Tibial artery (tissue), 4 donors: ENCODE measurements at regions not wholly inside any gene's neighbourhood (a gene's known extent, or its start where the extent isn't known, plus 50 kb on each side); places are given as distances from the start of the nearest gene placed in this dataset.

Experiments used
- DNase-seq, 2 donors: peaks; one replicate each; pipeline ENCODE4 v3.0.0-alpha.2; 2019
- H3K27ac ChIP-seq, 2 donors: fragments of 200-600 bp; sonication (generic) in 1 of 2; 1 replicate in 1 of 2; 2 replicates in 1 of 2; pipeline ENCODE4 v1.5.1; 2018 to 2019; ENCODE audit warnings: mild to moderate bottlenecking in 1 of 2
- H3K27me3 ChIP-seq, 2 donors: fragments of 200-600 bp; sonication (generic) in 1 of 2; one replicate each; pipeline versions ENCODE4 v1.5.1 to v1.6.0; 2016 to 2019
- H3K36me3 ChIP-seq, 3 donors: fragments of 200-600 bp; sonication (generic) in 2 of 3; one replicate each; pipeline ENCODE4 v1.5.1; 2016 to 2019; ENCODE audit warnings: mild to moderate bottlenecking in 2 of 3
- H3K4me1 ChIP-seq, 4 donors: fragments of 200-600 bp; sonication (generic) in 2 of 4; 1 replicate in 3 of 4; 2 replicates in 1 of 4; pipeline ENCODE4 v1.5.1; 2016 to 2019
- H3K4me3 ChIP-seq, 2 donors: fragments of 200-600 bp; sonication (generic) in 1 of 2; 1 replicate in 1 of 2; 2 replicates in 1 of 2; pipeline ENCODE4 v1.5.1; 2018 to 2019; ENCODE audit warnings: mild to moderate bottlenecking in 2 of 2
- H3K9me3 ChIP-seq, 3 donors: fragments of 200-600 bp; sonication (generic) in 1 of 3; one replicate each; pipeline ENCODE4 v1.5.1; 2016 to 2019
- intact Hi-C: fragments of 100-400 bp; cut with DNase I; formaldehyde crosslinking; loops from one replicate; pipeline ENCODE4 v1.15.0; 2023; ENCODE audit warnings: low total_unique reads
- TF ChIP-seq, protein P1 (sequence below), 2 experiments: fragments of 200-600 bp in 1 of 2; fragments of 450-650 bp in 1 of 2; IDR thresholded peaks; one replicate each; pipeline ENCODE4 v1.5.1; 2017 to 2019; ENCODE audit warnings: antibody characterized with exemption in 2 of 2, mild to moderate bottlenecking in 1 of 2, moderate library complexity in 1 of 2

DNA sequence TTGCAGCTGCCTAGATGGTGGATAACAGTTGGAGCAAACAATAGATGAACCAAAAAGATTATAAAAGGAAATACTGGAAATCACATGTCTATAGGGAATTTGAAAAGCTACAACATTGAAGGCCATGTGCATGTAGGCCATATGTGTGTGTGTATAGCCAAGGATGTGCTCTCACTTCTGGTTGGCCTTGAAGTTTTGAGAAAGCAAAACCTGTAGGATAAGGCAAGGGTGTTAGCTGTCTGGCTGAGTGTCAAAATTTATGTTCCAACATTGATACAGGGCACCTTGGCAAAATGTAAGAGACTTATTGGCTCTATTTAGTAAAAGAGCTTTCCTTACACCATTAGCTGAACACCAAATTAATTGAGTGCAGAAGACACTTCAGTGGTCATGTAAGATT is 1723.6 kb upstream of the PCDH20 start:
- intact Hi-C loops, result no loop called here
- no peak for DNase-seq
- no peaks in the 10 kb centered on the region for H3K36me3 ChIP-seq
- no peaks in the 10 kb centered on the region for H3K27me3 ChIP-seq
- H3K27ac ChIP-seq, result no peak overlapping the region
- H3K9me3 ChIP-seq, result no peaks in the 10 kb centered on the region
- TF ChIP-seq, protein P1, sequence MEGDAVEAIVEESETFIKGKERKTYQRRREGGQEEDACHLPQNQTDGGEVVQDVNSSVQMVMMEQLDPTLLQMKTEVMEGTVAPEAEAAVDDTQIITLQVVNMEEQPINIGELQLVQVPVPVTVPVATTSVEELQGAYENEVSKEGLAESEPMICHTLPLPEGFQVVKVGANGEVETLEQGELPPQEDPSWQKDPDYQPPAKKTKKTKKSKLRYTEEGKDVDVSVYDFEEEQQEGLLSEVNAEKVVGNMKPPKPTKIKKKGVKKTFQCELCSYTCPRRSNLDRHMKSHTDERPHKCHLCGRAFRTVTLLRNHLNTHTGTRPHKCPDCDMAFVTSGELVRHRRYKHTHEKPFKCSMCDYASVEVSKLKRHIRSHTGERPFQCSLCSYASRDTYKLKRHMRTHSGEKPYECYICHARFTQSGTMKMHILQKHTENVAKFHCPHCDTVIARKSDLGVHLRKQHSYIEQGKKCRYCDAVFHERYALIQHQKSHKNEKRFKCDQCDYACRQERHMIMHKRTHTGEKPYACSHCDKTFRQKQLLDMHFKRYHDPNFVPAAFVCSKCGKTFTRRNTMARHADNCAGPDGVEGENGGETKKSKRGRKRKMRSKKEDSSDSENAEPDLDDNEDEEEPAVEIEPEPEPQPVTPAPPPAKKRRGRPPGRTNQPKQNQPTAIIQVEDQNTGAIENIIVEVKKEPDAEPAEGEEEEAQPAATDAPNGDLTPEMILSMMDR (IDR thresholded peaks at IDR 0.05), result no peak
- H3K4me3 ChIP-seq, result no peak overlapping the region
- no peaks in the 10 kb centered on the region for H3K4me1 ChIP-seq

DNA sequence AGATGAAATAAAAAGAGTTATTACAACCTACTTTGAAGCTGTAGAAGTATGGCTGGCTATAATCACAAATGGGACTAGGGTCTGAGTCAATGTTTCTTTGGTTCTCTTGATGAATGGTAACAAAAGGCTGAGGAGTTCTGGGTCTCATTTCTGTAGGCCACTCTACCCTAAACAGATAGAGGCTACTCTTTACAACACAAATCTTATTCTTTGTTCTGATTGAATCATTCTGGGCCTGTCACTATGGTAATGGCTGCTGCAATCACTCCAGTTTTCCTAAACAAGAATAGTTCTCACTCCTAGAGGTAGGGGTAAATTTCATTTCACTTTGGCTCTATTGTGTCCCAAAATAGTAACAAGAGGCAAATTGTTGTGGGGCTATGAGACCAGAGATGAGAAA is 1714.3 kb upstream of the PCDH20 start:
- H3K27ac ChIP-seq, result no peak overlapping the region
- no peaks in the 10 kb centered on the region for H3K9me3 ChIP-seq
- DNase-seq, result no peak
- intact Hi-C loops, result no loop called here
- no peaks in the 10 kb centered on the region for H3K27me3 ChIP-seq
- no peak overlapping the region for H3K4me3 ChIP-seq
- H3K4me1 ChIP-seq, result no peaks in the 10 kb centered on the region
- TF ChIP-seq, protein P1 (IDR thresholded peaks at IDR 0.05), result no peak
- no peaks in the 10 kb centered on the region for H3K36me3 ChIP-seq

DNA sequence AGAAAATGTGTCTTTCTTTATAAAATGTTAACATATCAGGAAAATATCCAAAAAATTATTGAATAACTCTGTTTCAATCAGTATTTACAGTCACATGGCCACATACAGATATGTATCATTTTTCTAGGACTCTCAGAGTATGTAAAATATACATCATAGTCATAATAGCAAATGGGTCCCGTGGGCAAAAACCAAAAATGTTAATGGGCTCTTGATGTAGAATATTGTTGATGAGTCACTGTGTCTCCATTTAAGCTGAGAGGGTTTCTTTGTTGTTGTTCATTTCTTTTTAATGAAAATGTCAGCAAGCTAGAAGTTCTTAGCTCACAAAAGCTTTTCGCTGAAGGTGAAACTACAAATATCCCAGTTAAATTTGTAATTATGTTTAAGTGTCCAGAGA is 1713.1 kb upstream of the PCDH20 start:
- Histone ChIP-seq H3K27me3 (no peaks in the 10 kb centered on the region), H3K27ac (no peak overlapping the region), H3K4me1 (no peaks in the 10 kb centered on the region), H3K9me3 (no peaks in the 10 kb centered on the region), H3K4me3 (no peak overlapping the region), H3K36me3 (no peaks in the 10 kb centered on the region)
- TF ChIP-seq, protein P1 (IDR thresholded peaks at IDR 0.05), result no peak
- intact Hi-C loops, result no loop called here
- no peak for DNase-seq

DNA sequence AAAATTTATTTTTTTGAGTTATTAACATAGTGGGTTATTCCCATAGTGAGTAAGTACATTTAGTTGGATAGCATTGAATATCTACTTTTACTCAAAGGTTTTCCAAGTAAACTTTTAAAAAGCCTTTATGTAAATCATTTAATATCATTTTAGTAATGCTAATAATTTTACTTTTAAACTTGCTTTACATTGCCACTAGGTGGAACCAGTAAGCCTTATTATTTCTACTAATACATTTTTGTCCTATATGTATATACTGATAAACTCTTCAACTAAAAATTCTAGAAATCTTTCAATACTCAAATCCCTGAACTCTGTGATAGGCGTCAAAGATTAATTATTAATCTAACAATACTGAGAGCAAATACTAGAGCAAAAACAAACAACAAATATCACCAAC is 1709.2 kb upstream of the PCDH20 start:
- intact Hi-C loops, result no loop called here
- Histone ChIP-seq H3K4me3 (no peak overlapping the region), H3K36me3 (no peaks in the 10 kb centered on the region), H3K4me1 (no peaks in the 10 kb centered on the region), H3K27ac (no peak overlapping the region), H3K27me3 (no peaks in the 10 kb centered on the region), H3K9me3 (no peaks in the 10 kb centered on the region)
- DNase-seq, result no peak
- TF ChIP-seq, protein P1 (IDR thresholded peaks at IDR 0.05), result no peak

DNA sequence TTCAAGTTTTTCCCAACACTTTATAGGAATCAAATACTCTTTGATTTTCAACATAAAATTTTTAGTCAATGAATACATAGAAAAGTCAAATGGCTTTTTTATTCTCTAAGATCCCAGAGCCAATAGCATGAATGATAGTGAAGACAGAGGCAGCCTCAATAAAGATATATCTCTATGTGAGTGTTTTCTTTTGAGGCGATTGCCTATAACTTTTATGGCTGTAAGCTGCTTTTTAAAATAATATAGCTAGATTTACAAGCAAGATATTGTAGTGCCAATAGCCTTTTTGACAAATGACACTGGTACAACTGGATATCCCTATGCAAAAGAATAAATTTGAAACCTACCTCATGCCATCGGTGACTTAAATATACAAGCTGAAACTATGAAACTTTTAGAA is 1705.2 kb upstream of the PCDH20 start:
- Histone ChIP-seq H3K27me3 (no peaks in the 10 kb centered on the region), H3K9me3 (no peaks in the 10 kb centered on the region), H3K4me3 (no peak overlapping the region), H3K36me3 (no peaks in the 10 kb centered on the region), H3K27ac (no peak overlapping the region), H3K4me1 (no peaks in the 10 kb centered on the region)
- intact Hi-C loops, result no loop called here
- DNase-seq, result no peak
- TF ChIP-seq, protein P1 (IDR thresholded peaks at IDR 0.05), result no peak

DNA sequence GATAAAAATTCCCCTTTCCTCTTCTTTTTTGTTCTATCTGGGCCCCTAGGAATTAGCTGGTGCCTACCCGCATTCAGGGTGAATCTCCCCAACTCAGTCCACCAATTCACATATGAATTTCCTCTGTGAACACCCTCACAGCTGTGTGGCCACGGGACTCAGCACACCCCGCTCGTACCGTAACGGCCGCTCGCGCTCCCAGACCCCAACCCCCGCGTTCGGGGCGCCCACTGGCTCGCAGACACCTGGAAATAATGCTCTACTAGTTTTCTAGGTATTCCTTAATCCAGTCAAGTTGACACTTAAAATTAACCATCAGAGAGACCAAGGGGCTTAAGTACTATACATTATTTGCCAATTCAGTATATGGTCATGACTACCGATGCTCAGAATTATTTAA is 1702.1 kb upstream of the PCDH20 start:
- Histone ChIP-seq H3K27me3 (no peaks in the 10 kb centered on the region), H3K9me3 (no peaks in the 10 kb centered on the region), H3K36me3 (no peaks in the 10 kb centered on the region), H3K27ac (no peak overlapping the region), H3K4me3 (no peak overlapping the region), H3K4me1 (no peaks in the 10 kb centered on the region)
- no peak for DNase-seq
- TF ChIP-seq, protein P1 (IDR thresholded peaks at IDR 0.05), result no peak
- intact Hi-C loops, result no loop called here
